Loucy (cell line): ENCODE measurements at regions not wholly inside any gene's neighbourhood (a gene's known extent, or its start where the extent isn't known, plus 50 kb on each side); places are given as distances from the start of the nearest gene placed in this dataset.

Experiments used
- H2AFZ ChIP-seq: fragments of 200-600 bp; sonication (generic); 2 replicates; pipeline ENCODE4 v1.6.0; 2016; ENCODE audit warnings: antibody characterized with exemption, mild to moderate bottlenecking, low read length, moderate library complexity
- H3F3A ChIP-seq: fragments of 200-600 bp; 2 replicates; pipeline ENCODE4 v1.6.0; 2016; ENCODE audit warnings: antibody characterized with exemption, low read depth, mild to moderate bottlenecking
- H3K27me3 ChIP-seq: fragments of 200-600 bp; sonication (generic); 2 replicates; pipeline ENCODE4 v1.6.1; 2014; ENCODE audit warnings: low read length, mild to moderate bottlenecking; ENCODE audit not compliant: insufficient read depth, poor library complexity, severe bottlenecking
- H3K36me3 ChIP-seq: fragments of 200-600 bp; sonication (generic); 2 replicates; pipeline ENCODE4 v1.6.1; 2016; ENCODE audit warnings: low read length; ENCODE audit not compliant: insufficient read depth
- H3K4me1 ChIP-seq: fragments of 200-600 bp; sonication (generic); 2 replicates; pipeline ENCODE4 v1.5.1; 2014; ENCODE audit warnings: low read length, mild to moderate bottlenecking; ENCODE audit not compliant: insufficient read depth, poor library complexity, severe bottlenecking
- H3K4me2 ChIP-seq: fragments of 200-600 bp; sonication (generic); 2 replicates; pipeline ENCODE4 v1.6.0; 2014; ENCODE audit warnings: antibody characterized with exemption, low read length, low read depth, mild to moderate bottlenecking; ENCODE audit not compliant: poor library complexity, severe bottlenecking
- H3K4me3 ChIP-seq: fragments of 200-600 bp; sonication (generic); 2 replicates; pipeline ENCODE4 v1.5.1; 2014; ENCODE audit warnings: low read length, mild to moderate bottlenecking, mixed read lengths; ENCODE audit not compliant: poor library complexity, severe bottlenecking
- H3K79me2 ChIP-seq: fragments of 200-600 bp; sonication (generic); 2 replicates; pipeline ENCODE4 v1.6.1; 2014; ENCODE audit warnings: low read length; ENCODE audit not compliant: insufficient read depth
- H3K9ac ChIP-seq: fragments of 200-600 bp; sonication (generic); 2 replicates; pipeline ENCODE4 v1.6.0; 2014; ENCODE audit warnings: mild to moderate bottlenecking, low read depth, low read length, moderate library complexity; ENCODE audit not compliant: poor library complexity, severe bottlenecking
- H3K9me2 ChIP-seq: fragments of 200-600 bp; sonication (generic); replicated peaks from 2 replicates; pipeline ENCODE4 v1.6.1; 2016; ENCODE audit warnings: low read depth, low read length, mixed read lengths
- H3K9me3 ChIP-seq: fragments of 200-600 bp; sonication (generic); 2 replicates; pipeline ENCODE4 v1.6.1; 2014; ENCODE audit warnings: mild to moderate bottlenecking, antibody characterized with exemption, low read length, low read depth; ENCODE audit not compliant: insufficient read depth
- H4K20me1 ChIP-seq: fragments of 200-600 bp; sonication (generic); 2 replicates; pipeline ENCODE4 v1.6.0; 2014; ENCODE audit warnings: antibody characterized with exemption, low read length, mild to moderate bottlenecking; ENCODE audit not compliant: insufficient read depth, poor library complexity, severe bottlenecking
- EZH2phosphoT487 ChIP-seq: fragments of 200-600 bp; IDR thresholded peaks from 2 replicates; pipeline ENCODE4 v1.6.1; 2018; ENCODE audit warnings: antibody characterized with exemption, mild to moderate bottlenecking, moderate library complexity, borderline replicate concordance
- TF ChIP-seq, protein P1 (sequence below): fragments of 200-600 bp; sonication (generic); conservative IDR thresholded peaks from 2 replicates; pipeline ENCODE4 v1.5.1; 2014; ENCODE audit warnings: mild to moderate bottlenecking, antibody characterized with exemption, low read length

DNA sequence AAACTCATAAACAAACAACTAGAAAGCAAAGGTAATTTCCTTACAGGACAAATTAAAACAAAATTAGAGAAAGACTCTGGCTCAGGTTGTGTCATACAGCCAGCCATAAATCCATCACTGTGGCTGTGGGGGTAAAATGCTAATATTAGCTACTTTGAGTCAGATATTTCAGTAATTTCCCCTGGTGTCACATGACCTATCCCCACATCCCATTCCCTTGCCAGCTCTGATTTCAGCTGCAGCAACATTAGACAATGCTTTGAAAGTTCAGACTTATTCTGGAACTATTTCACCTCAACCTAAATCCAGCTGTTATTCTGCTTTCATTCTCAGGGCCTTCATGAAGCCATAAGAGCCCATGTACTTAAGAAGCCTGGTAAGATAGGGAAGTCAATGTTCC lies 55.3 kb downstream of the RPL10L start:
- no peaks in the 10 kb centered on the region for H3K27me3 ChIP-seq
- no peak overlapping the region for H3K4me3 ChIP-seq

DNA sequence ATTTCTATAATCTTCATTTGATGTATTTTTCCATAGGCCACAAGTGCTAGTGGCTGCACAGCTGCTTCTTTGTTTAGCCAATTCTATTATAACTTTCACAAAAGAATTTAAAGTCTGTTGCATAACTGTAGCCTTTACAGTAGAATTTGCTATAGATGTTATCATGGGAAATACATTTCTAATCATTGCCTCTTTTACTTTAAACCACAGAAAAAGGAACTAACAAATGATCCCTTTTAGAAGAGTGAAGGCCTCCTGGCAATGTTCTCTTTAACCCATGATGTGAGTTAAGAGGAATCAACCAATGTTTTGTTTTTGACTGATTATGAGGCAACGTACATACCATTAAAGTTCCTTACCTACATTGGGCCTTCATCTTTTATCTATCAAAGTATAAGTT lies 68.8 kb downstream of the RPL10L start:
- no peaks in the 10 kb centered on the region for H4K20me1 ChIP-seq
- no peaks in the 10 kb centered on the region for H3K36me3 ChIP-seq
- H3K4me1 ChIP-seq: no peaks in the 10 kb centered on the region
- no peaks in the 10 kb centered on the region for H3K9me3 ChIP-seq
- no peaks in the 10 kb centered on the region for H3F3A ChIP-seq
- no peak overlapping the region for H3K9ac ChIP-seq
- no peaks in the 10 kb centered on the region for H3K27me3 ChIP-seq
- no peaks in the 10 kb centered on the region for H3K79me2 ChIP-seq
- no peak for TF ChIP-seq EZH2phosphoT487
- TF ChIP-seq, protein P1, sequence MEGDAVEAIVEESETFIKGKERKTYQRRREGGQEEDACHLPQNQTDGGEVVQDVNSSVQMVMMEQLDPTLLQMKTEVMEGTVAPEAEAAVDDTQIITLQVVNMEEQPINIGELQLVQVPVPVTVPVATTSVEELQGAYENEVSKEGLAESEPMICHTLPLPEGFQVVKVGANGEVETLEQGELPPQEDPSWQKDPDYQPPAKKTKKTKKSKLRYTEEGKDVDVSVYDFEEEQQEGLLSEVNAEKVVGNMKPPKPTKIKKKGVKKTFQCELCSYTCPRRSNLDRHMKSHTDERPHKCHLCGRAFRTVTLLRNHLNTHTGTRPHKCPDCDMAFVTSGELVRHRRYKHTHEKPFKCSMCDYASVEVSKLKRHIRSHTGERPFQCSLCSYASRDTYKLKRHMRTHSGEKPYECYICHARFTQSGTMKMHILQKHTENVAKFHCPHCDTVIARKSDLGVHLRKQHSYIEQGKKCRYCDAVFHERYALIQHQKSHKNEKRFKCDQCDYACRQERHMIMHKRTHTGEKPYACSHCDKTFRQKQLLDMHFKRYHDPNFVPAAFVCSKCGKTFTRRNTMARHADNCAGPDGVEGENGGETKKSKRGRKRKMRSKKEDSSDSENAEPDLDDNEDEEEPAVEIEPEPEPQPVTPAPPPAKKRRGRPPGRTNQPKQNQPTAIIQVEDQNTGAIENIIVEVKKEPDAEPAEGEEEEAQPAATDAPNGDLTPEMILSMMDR: no peak
- H3K4me3 ChIP-seq: no peak overlapping the region
- H2AFZ ChIP-seq: no peak overlapping the region
- H3K4me2 ChIP-seq: no peak overlapping the region
- no peaks in the 10 kb centered on the region for H3K9me2 ChIP-seq

More for the DNA sequence above, 55.3 kb downstream of the RPL10L start:
- Histone ChIP-seq H3K9me2 (0 out of 2 replicates have a peak, but pooled peaks cover 3% of the 10 kb centered on the region), H3K4me1 (no peaks in the 10 kb centered on the region), H2AFZ (no peak overlapping the region), H3F3A (no peaks in the 10 kb centered on the region), H3K79me2 (no peaks in the 10 kb centered on the region), H4K20me1 (no peaks in the 10 kb centered on the region), H3K36me3 (no peaks in the 10 kb centered on the region), H3K9me3 (no peaks in the 10 kb centered on the region), H3K9ac (no peak overlapping the region), H3K4me2 (no peak overlapping the region)
- TF ChIP-seq, protein P1: no peak
- TF ChIP-seq EZH2phosphoT487: no peak

DNA sequence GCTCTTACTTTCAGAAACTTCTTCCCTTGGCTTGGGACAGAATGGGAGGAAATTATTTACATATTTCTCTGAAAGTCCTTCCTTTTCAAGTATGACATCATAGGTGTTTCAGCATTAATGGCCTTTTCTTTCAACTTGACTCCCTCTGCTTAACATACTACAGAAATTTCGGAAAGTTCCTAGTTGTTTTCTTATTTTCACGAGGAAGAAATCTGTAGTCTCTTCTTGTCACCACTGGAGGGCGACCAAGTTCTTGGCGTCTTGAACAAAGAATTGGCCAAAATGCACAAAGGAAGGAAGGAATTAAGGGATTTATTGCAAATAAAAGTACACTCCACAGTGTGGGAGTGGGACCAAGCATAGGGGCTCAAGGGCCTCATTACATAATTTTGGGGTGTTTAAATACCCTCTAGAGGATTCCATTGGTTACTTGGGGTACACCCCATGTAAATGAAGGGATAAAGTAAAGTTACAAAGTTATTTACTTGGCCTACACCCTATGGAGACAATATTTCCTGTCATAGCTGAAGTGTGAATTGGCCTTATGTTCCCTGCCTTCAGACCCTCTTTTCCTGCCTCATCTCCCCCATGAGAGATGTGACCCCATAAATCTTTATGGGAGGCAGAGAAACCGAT lies 70.4 kb downstream of the RPL10L start:
- H3K36me3 ChIP-seq: no peaks in the 10 kb centered on the region
- H3K27me3 ChIP-seq: no peaks in the 10 kb centered on the region
- no peak for TF ChIP-seq EZH2phosphoT487
- TF ChIP-seq, protein P1: peak; percentile 90
- no peaks in the 10 kb centered on the region for H3K9me2 ChIP-seq
- H3F3A ChIP-seq: no peaks in the 10 kb centered on the region
- no peaks in the 10 kb centered on the region for H3K79me2 ChIP-seq
- H3K4me1 ChIP-seq: no peaks in the 10 kb centered on the region
- H4K20me1 ChIP-seq: no peaks in the 10 kb centered on the region
- no peak overlapping the region for H3K9ac ChIP-seq
- H3K9me3 ChIP-seq: no peaks in the 10 kb centered on the region
- peak overlapping the region; percentile 37 for H3K4me2 ChIP-seq
- peak overlapping the region; percentile 49 for H2AFZ ChIP-seq
- peak overlapping the region; percentile 6 for H3K4me3 ChIP-seq
